Neuronal stem cell (in vitro differentiated cells): ENCODE measurements at regions not wholly inside any gene's neighbourhood (a gene's known extent, or its start where the extent isn't known, plus 50 kb on each side); places are given as distances from the start of the nearest gene placed in this dataset.

Experiments used
- DNase-seq: peaks from one replicate; pipeline ENCODE4 v3.0.0-alpha.2; 2013; ENCODE audit warnings: low spot score
- H2AFZ ChIP-seq: one replicate; pipeline ENCODE4 v1.6.1; 2013; ENCODE audit warnings: mild to moderate bottlenecking, low read length, inconsistent platforms
- H2AK5ac ChIP-seq: 2 replicates; pipeline ENCODE4 v1.6.1; 2013; ENCODE audit warnings: low read depth, mild to moderate bottlenecking, inconsistent platforms, low read length, moderate library complexity, mixed read lengths
- H2BK120ac ChIP-seq: 2 replicates; pipeline ENCODE4 v1.6.1; 2013; ENCODE audit warnings: low read depth, mild to moderate bottlenecking, inconsistent platforms, low read length, moderate library complexity, mixed read lengths
- H2BK12ac ChIP-seq: one replicate; pipeline ENCODE4 v1.6.1; 2013; ENCODE audit warnings: low read length, inconsistent platforms
- H2BK15ac ChIP-seq: 2 replicates; pipeline ENCODE4 v1.6.1; 2013; ENCODE audit warnings: mild to moderate bottlenecking, low read length, inconsistent platforms, mixed read lengths
- H2BK5ac ChIP-seq: one replicate; pipeline ENCODE4 v1.6.1; 2013; ENCODE audit warnings: inconsistent platforms, mild to moderate bottlenecking, low read length, moderate library complexity
- H3K14ac ChIP-seq: one replicate; pipeline ENCODE4 v1.6.1; 2013; ENCODE audit warnings: low read length, inconsistent platforms
- H3K18ac ChIP-seq: 2 replicates; pipeline ENCODE4 v1.6.1; 2013; ENCODE audit warnings: low read length, inconsistent platforms
- H3K23ac ChIP-seq: 2 replicates; pipeline ENCODE4 v1.6.1; 2013; ENCODE audit warnings: low read depth, mild to moderate bottlenecking, mixed read lengths, low read length, inconsistent platforms; ENCODE audit not compliant: poor library complexity
- H3K27ac ChIP-seq: replicated peaks from 3 replicates; pipeline ENCODE4 v1.5.1; 2013; ENCODE audit warnings: low read length, inconsistent platforms
- H3K27me3 ChIP-seq, 3 experiments: 2 replicates each; pipeline ENCODE4 v1.6.1; 2013; ENCODE audit warnings: low read length in 3 of 3, mild to moderate bottlenecking in 2 of 3, inconsistent platforms in 1 of 3, low read depth in 1 of 3, mixed read lengths in 1 of 3, moderate library complexity in 1 of 3; ENCODE audit not compliant: control insufficient read depth in 3 of 3, insufficient read depth in 3 of 3
- H3K36me3 ChIP-seq, 2 donors: replicated peaks in 1 of 2; 2 replicates each; pipeline ENCODE4 v1.6.1; 2013; ENCODE audit warnings: low read length in 2 of 2; ENCODE audit not compliant: control insufficient read depth in 2 of 2, insufficient read depth in 2 of 2
- H3K4ac ChIP-seq: 2 replicates; pipeline ENCODE4 v1.6.1; 2013; ENCODE audit warnings: inconsistent platforms, mild to moderate bottlenecking, low read length, moderate library complexity
- H3K4me1 ChIP-seq, 2 donors: 1 replicate in 1 of 2; 2 replicates in 1 of 2; pipeline ENCODE4 v1.6.1; 2013; ENCODE audit warnings: low read length in 2 of 2, low read depth in 1 of 2; ENCODE audit not compliant: control insufficient read depth in 2 of 2, insufficient read depth in 1 of 2
- H3K4me2 ChIP-seq: one replicate; pipeline ENCODE4 v1.6.1; 2013; ENCODE audit warnings: mild to moderate bottlenecking, low read length, inconsistent platforms; ENCODE audit not compliant: insufficient read depth, poor library complexity, severe bottlenecking
- H3K4me3 ChIP-seq, 2 donors: 2 replicates each; pipeline ENCODE4 v1.5.1; 2013; ENCODE audit warnings: low read length in 2 of 2, mild to moderate bottlenecking in 2 of 2, inconsistent platforms in 1 of 2, moderate library complexity in 1 of 2
- H3K79me1 ChIP-seq: one replicate; pipeline ENCODE4 v1.6.1; 2013; ENCODE audit warnings: low read depth, mild to moderate bottlenecking, inconsistent platforms, low read length, moderate library complexity
- H3K9ac ChIP-seq: one replicate; pipeline ENCODE4 v1.6.1; 2013; ENCODE audit warnings: mild to moderate bottlenecking, low read depth, low read length, inconsistent platforms; ENCODE audit not compliant: poor library complexity
- H3K9me3 ChIP-seq, 2 donors: replicated peaks in 1 of 2; 2 replicates each; pipeline versions ENCODE3 to v1.6.1; 2013; ENCODE audit warnings: low read length in 2 of 2, mild to moderate bottlenecking in 2 of 2, inconsistent platforms in 1 of 2, low read depth in 1 of 2, mixed read lengths in 1 of 2, moderate library complexity in 1 of 2; ENCODE audit not compliant: control insufficient read depth in 2 of 2, insufficient read depth in 1 of 2
- H4K8ac ChIP-seq: one replicate; pipeline ENCODE4 v1.6.1; 2013; ENCODE audit warnings: low read depth, mild to moderate bottlenecking, inconsistent platforms, low read length, moderate library complexity
- H4K91ac ChIP-seq: one replicate; pipeline ENCODE4 v1.6.1; 2013; ENCODE audit warnings: low read length, low read depth, mild to moderate bottlenecking, inconsistent platforms; ENCODE audit not compliant: poor library complexity
- WGBS, 2 donors: extraction: QIAGEN DNeasy Blood & Tissue Kit; methylation state at CpG; one replicate each; pipeline ENCODE4 v1.1.7; 2013; ENCODE audit warnings: missing lambda C conversion rate in 2 of 2, mixed read lengths in 1 of 2; ENCODE audit not compliant: insufficient read length in 2 of 2, insufficient replicate concordance in 1 of 2; ENCODE audit errors: extremely low coverage in 2 of 2; 5-methylcytosine and 5-hydroxymethylcytosine counted together

DNA sequence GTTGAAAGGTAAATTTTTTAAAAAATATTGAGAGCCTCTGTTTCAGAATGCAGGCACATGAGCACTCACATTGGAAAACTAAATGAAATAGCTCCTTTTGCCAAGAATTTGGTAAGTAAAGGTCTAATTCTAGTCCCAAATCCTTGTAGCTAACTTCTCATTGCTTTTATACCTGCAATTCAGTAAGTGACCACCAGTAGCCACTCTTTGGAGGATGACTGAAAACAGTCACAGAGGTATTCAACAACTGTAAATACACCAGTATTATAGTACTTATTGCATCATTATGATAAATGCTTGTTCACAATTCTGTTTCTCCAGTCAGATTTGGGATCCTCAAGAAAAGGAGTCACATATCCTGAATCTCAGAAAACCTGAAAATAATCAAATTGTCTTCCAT is 562.4 kb upstream of the CDH11 start:
- DNase-seq: no peak
- no peak overlapping the region for H3K23ac ChIP-seq
- H3K4me2 ChIP-seq: no peak overlapping the region
- H3K27me3 ChIP-seq: no peaks in the 10 kb centered on the region
- no peak overlapping the region for H3K9ac ChIP-seq
- H3K4me3 ChIP-seq: no peak overlapping the region
- no peak overlapping the region for H2BK120ac ChIP-seq
- no peak overlapping the region for H3K18ac ChIP-seq
- H4K8ac ChIP-seq: no peak overlapping the region
- H3K4me1 ChIP-seq: peaks cover 0 to 2% of the 10 kb centered on the region in 2 donors
- H2BK15ac ChIP-seq: no peak overlapping the region
- no peak overlapping the region for H2BK5ac ChIP-seq
- no peaks in the 10 kb centered on the region for H3K9me3 ChIP-seq
- no peak overlapping the region for H2AFZ ChIP-seq
- no peaks in the 10 kb centered on the region for H3K36me3 ChIP-seq
- H2AK5ac ChIP-seq: no peak overlapping the region
- no peak overlapping the region for H3K14ac ChIP-seq
- H4K91ac ChIP-seq: no peak overlapping the region
- H3K4ac ChIP-seq: no peak overlapping the region
- H3K79me1 ChIP-seq: no peaks in the 10 kb centered on the region
- H3K27ac ChIP-seq: no peak overlapping the region
- no peak overlapping the region for H2BK12ac ChIP-seq

GRCh38 chr16:65681406-65681805 is 559.5 kb upstream of the CDH11 start:
- no peak overlapping the region for H3K14ac ChIP-seq
- H3K9me3 ChIP-seq: no peaks in the 10 kb centered on the region
- H2BK120ac ChIP-seq: no peak overlapping the region
- no peak overlapping the region for H2AK5ac ChIP-seq
- H3K27ac ChIP-seq: no peak overlapping the region
- H3K4me3 ChIP-seq: no peak overlapping the region
- no peak overlapping the region for H3K4me2 ChIP-seq
- H3K4me1 ChIP-seq: peaks cover 0 to 2% of the 10 kb centered on the region in 2 donors
- no peak overlapping the region for H4K91ac ChIP-seq
- no peak overlapping the region for H2BK15ac ChIP-seq
- no CpG with 5 or more reads among the region's 4 CpGs for WGBS, 2 donors
- no peak overlapping the region for H3K18ac ChIP-seq
- no peak overlapping the region for H2BK12ac ChIP-seq
- no peak overlapping the region for H3K9ac ChIP-seq
- no peak overlapping the region for H2BK5ac ChIP-seq
- no peak overlapping the region for H4K8ac ChIP-seq
- no peak for DNase-seq
- H3K79me1 ChIP-seq: no peaks in the 10 kb centered on the region
- H3K4ac ChIP-seq: no peak overlapping the region
- no peaks in the 10 kb centered on the region for H3K36me3 ChIP-seq
- H3K23ac ChIP-seq: no peak overlapping the region
- H3K27me3 ChIP-seq: no peaks in the 10 kb centered on the region
- no peak overlapping the region for H2AFZ ChIP-seq

DNA sequence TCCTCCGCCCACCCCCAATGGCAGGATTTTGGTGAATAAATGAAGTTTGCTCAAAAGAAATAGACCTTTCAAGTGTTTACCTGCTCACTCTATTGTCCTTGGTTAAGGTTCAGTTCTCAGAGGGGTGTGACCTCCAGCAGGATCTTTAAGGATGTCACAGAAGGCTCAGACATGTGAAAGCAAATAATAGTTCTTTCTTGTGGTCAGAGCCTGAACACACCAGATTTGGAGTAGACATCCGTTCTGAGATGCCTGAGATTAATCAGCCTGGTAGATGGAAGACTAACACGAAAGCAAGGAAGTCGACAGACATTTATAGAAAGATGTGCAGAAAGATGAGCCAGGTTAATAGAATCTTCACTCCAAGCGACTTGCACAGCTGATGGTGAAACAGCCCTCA is 557.9 kb upstream of the CDH11 start:
- no peak overlapping the region for H2AK5ac ChIP-seq
- WGBS, 2 donors: no CpG with 5 or more reads among the region's 5 CpGs
- H3K27me3 ChIP-seq: no peaks in the 10 kb centered on the region
- H3K9ac ChIP-seq: no peak overlapping the region
- no peak overlapping the region for H3K4me3 ChIP-seq
- no peak overlapping the region for H3K14ac ChIP-seq
- H2BK120ac ChIP-seq: no peak overlapping the region
- H2BK12ac ChIP-seq: no peak overlapping the region
- H4K91ac ChIP-seq: no peak overlapping the region
- peaks cover 0 to 2% of the 10 kb centered on the region in 2 donors for H3K4me1 ChIP-seq
- H3K9me3 ChIP-seq: no peaks in the 10 kb centered on the region
- H3K4me2 ChIP-seq: no peak overlapping the region
- H3K27ac ChIP-seq: no peak overlapping the region
- H3K18ac ChIP-seq: no peak overlapping the region
- no peaks in the 10 kb centered on the region for H3K79me1 ChIP-seq
- no peak for DNase-seq
- H3K23ac ChIP-seq: no peak overlapping the region
- H2BK5ac ChIP-seq: no peak overlapping the region
- H2BK15ac ChIP-seq: no peak overlapping the region
- no peak overlapping the region for H4K8ac ChIP-seq
- H3K4ac ChIP-seq: no peak overlapping the region
- H2AFZ ChIP-seq: no peak overlapping the region
- no peaks in the 10 kb centered on the region for H3K36me3 ChIP-seq

GRCh38 chr16:65675161-65675560 is 553.3 kb upstream of the CDH11 start:
- Histone ChIP-seq H2BK5ac (no peak overlapping the region), H3K14ac (no peak overlapping the region)
- WGBS, 2 donors: no CpG with 5 or more reads among the region's 1 CpG

More at GRCh38 chr16:65675161-65675560, 553.3 kb upstream of the CDH11 start:
- no peak for DNase-seq
- no peaks in the 10 kb centered on the region for H3K9me3 ChIP-seq
- H2BK15ac ChIP-seq: no peak overlapping the region
- H2BK12ac ChIP-seq: no peak overlapping the region
- peaks cover 0 to 2% of the 10 kb centered on the region in 2 donors for H3K4me1 ChIP-seq
- H2BK120ac ChIP-seq: no peak overlapping the region
- H4K8ac ChIP-seq: no peak overlapping the region
- no peak overlapping the region for H3K9ac ChIP-seq
- H3K18ac ChIP-seq: no peak overlapping the region
- no peak overlapping the region for H4K91ac ChIP-seq
- H3K79me1 ChIP-seq: no peaks in the 10 kb centered on the region
- H3K4me2 ChIP-seq: no peak overlapping the region
- H3K36me3 ChIP-seq: no peaks in the 10 kb centered on the region
- no peak overlapping the region for H2AFZ ChIP-seq
- H2AK5ac ChIP-seq: no peak overlapping the region
- no peak overlapping the region for H3K4ac ChIP-seq
- no peak overlapping the region for H3K4me3 ChIP-seq
- no peak overlapping the region for H3K27ac ChIP-seq
- no peak overlapping the region for H3K23ac ChIP-seq
- H3K27me3 ChIP-seq: no peaks in the 10 kb centered on the region
